Stomach (tissue), 8 donors: ENCODE measurements at regions not wholly inside any gene's neighbourhood (a gene's known extent, or its start where the extent isn't known, plus 50 kb on each side); places are given as distances from the start of the nearest gene placed in this dataset.

Experiments
- DNase-seq, 2 donors: peaks; one replicate each; pipeline versions ENCODE4 v3.0.0 to v3.0.0-alpha.2; 2013 to 2019
- H3K27ac ChIP-seq, 5 donors: fragments of 200-600 bp in 4 of 5; sonication (generic) in 4 of 5; one replicate each; pipeline ENCODE4 v1.5.1; 2013 to 2019; ENCODE audit warnings: mild to moderate bottlenecking in 1 of 5, moderate library complexity in 1 of 5
- H3K27me3 ChIP-seq, 3 donors: fragments of 200-600 bp; sonication (generic); one replicate each; pipeline ENCODE4 v1.5.1; 2017 to 2019; ENCODE audit warnings: mixed run types in 1 of 3
- H3K36me3 ChIP-seq, 4 donors: fragments of 200-600 bp; sonication (generic); 1 replicate in 3 of 4; 2 replicates in 1 of 4; pipeline ENCODE4 v1.5.1; 2016 to 2019
- H3K4me1 ChIP-seq, 4 donors: fragments of 200-600 bp; sonication (generic); one replicate each; pipeline ENCODE4 v1.5.1; 2016 to 2019
- H3K4me3 ChIP-seq, 4 donors: fragments of 200-600 bp; sonication (generic) in 3 of 4; one replicate each; pipeline ENCODE4 v1.5.1; 2016 to 2019; ENCODE audit warnings: mild to moderate bottlenecking in 1 of 4
- H3K9me3 ChIP-seq, 4 donors: fragments of 200-600 bp; sonication (generic); one replicate each; pipeline ENCODE4 v1.5.1; 2016 to 2019
- EP300 ChIP-seq: sonication (generic); formaldehyde crosslinking; IDR thresholded peaks from one replicate; pipeline ENCODE4 v1.6.1; 2017; ENCODE audit warnings: antibody characterized with exemption
- POLR2A ChIP-seq, 4 donors: fragments of 450-650 bp; IDR thresholded peaks; one replicate each; pipeline ENCODE4 v1.6.1; 2016; ENCODE audit warnings: antibody characterized with exemption in 4 of 4, control low read depth in 2 of 4, mild to moderate bottlenecking in 1 of 4, moderate library complexity in 1 of 4
- POLR2AphosphoS5 ChIP-seq, 3 donors: sonication (generic); formaldehyde crosslinking; IDR thresholded peaks; one replicate each; pipeline ENCODE4 v1.6.1; 2016; ENCODE audit warnings: antibody characterized with exemption in 3 of 3
- WGBS, 5 donors: extraction: QIAGEN DNeasy Blood & Tissue Kit in 3 of 5; methylation state at CpG; one replicate each; pipeline versions ENCODE4 v1.1.5 to v1.1.7; 2013 to 2018; 5-methylcytosine and 5-hydroxymethylcytosine counted together
- intact Hi-C: fragments of 100-400 bp; cut with DNase I; formaldehyde crosslinking; loops from one replicate; pipeline ENCODE4 v1.15.1; 2023; ENCODE audit warnings: low total_unique reads
- TF ChIP-seq, protein P1 (sequence below), 7 experiments: fragments of 450-650 bp in 4 of 7; fragments of 200-600 bp in 3 of 7; sonication (generic) in 3 of 7; IDR thresholded peaks; one replicate each; pipeline ENCODE4 v1.5.1; 2016 to 2019; ENCODE audit warnings: antibody characterized with exemption in 7 of 7, control low read depth in 2 of 7, mild to moderate bottlenecking in 1 of 7
- donor health status: healthy with polysubstance abuse.
- donor health status: Bipolar disorder and iron deficiency.
- donor health status: healthy.

DNA sequence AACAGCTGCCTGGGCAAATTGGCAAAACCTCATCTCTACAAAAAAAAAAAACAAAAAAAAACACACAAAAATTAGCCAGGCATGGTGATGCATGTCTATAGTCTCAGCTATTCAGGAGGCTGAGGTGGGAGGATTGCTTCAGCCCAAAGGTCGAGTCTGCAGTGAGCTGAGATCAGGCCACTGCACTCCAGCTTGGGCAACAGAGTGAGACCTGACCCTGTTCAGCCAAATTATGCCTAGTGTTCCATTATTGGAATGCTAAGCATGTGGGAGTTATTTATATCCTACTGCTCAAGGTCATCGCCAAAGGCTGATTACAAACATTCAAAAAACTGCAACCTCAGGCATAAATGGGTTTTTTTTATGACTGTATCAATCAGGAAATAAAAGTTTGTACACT lies 1251.0 kb upstream of the PCDH9 start:
- Histone ChIP-seq H3K27ac (no peak overlapping the region), H3K4me3 (no peak overlapping the region), H3K9me3 (no peaks in the 10 kb centered on the region), H3K27me3 (no peaks in the 10 kb centered on the region), H3K36me3 (no peaks in the 10 kb centered on the region), H3K4me1 (no peaks in the 10 kb centered on the region)
- DNase-seq = no peak
- TF ChIP-seq POLR2AphosphoS5 (IDR thresholded peaks at IDR 0.05) = no peak
- TF ChIP-seq POLR2A (IDR thresholded peaks at IDR 0.05) = no peak
- TF ChIP-seq EP300 = no peak
- TF ChIP-seq, protein P1, sequence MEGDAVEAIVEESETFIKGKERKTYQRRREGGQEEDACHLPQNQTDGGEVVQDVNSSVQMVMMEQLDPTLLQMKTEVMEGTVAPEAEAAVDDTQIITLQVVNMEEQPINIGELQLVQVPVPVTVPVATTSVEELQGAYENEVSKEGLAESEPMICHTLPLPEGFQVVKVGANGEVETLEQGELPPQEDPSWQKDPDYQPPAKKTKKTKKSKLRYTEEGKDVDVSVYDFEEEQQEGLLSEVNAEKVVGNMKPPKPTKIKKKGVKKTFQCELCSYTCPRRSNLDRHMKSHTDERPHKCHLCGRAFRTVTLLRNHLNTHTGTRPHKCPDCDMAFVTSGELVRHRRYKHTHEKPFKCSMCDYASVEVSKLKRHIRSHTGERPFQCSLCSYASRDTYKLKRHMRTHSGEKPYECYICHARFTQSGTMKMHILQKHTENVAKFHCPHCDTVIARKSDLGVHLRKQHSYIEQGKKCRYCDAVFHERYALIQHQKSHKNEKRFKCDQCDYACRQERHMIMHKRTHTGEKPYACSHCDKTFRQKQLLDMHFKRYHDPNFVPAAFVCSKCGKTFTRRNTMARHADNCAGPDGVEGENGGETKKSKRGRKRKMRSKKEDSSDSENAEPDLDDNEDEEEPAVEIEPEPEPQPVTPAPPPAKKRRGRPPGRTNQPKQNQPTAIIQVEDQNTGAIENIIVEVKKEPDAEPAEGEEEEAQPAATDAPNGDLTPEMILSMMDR (IDR thresholded peaks at IDR 0.05) = no peak
- 51 to 71% (median 57%) methylated on average over 2 of the region's 2 CpGs for WGBS, 5 donors
- intact Hi-C loops = no loop called here

DNA sequence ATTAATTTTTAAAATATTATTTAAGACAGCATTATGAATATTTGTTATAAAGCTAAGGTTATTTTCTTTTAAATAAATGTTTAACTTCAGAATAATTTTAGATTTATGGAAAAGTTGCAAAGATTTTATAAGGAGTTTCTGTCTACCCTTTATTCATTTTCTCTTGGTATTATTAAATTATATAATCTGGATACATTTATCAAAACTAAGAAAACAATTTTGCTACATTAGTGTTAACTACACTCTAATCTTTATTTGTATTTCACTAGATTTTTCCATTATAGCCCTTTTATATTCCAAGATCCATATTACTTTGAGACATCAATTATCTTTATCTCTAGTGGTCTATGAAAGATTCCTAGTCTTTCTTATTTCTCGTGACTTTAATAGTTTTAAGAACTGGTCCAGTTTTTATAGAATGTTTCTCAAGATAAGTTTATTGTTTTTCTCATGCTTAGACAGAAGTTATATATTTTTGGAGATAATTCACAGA lies 1243.7 kb upstream of the PCDH9 start:
- 59 to 78% (median 74%) methylated on average over 1 of the region's 1 CpG for WGBS, 5 donors
- H3K9me3 ChIP-seq = no peaks in the 10 kb centered on the region
- intact Hi-C loops = no loop called here

DNA sequence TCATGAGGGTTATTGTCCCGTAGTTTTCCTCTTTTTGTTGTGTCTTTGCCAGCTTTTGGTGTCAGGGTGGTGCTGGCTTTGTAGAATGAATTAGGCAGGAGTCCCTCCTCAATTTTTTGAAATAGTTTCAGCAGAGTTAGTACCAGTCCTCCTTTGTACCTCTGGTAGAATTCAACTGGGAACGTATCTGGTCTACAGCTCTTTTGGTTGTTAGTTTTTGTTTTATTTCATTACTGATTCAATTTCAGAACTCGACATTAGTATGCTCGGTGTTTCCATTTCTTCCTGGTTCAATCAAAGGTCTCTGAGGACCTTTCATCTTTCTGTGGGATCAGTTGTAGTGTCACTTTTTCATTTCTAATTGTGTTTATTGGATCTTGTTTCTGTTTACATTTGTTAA lies 1237.0 kb upstream of the PCDH9 start:
- 60 to 80% (median 65%) methylated on average over 4 of the region's 4 CpGs for WGBS, 5 donors
- intact Hi-C loops = no loop called here
- no peak for DNase-seq

More for the DNA sequence above, 1243.7 kb upstream of the PCDH9 start:
- H3K4me1 ChIP-seq = no peaks in the 10 kb centered on the region
- H3K27ac ChIP-seq = no peak overlapping the region
- DNase-seq = no peak
- no peaks in the 10 kb centered on the region for H3K27me3 ChIP-seq
- TF ChIP-seq, protein P1 (IDR thresholded peaks at IDR 0.05) = no peak
- TF ChIP-seq POLR2A (IDR thresholded peaks at IDR 0.05) (no peak), EP300 (no peak), POLR2AphosphoS5 (IDR thresholded peaks at IDR 0.05) (no peak)
- H3K4me3 ChIP-seq = no peak overlapping the region
- H3K36me3 ChIP-seq = no peaks in the 10 kb centered on the region

DNA sequence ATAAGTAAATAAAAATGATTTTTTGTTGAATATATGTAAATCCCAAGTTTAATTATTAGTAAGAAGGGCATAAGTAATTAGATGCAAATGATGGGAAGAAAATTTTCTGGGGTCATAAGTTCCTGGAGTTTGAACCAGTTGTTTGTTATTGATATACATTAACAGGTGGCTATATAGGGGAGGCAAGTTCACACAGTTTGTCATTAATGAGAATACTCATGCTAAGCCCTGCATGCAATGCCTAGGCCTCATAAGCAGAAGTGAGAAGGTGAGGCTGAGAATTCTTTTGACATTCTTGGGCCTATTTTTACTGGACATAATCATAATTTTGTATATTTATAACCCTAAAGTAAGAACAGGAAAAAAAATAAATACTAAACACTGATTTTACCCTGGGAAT lies 1210.7 kb upstream of the PCDH9 start:
- Histone ChIP-seq H3K27me3 (no peaks in the 10 kb centered on the region), H3K4me3 (no peak overlapping the region), H3K4me1 (no peaks in the 10 kb centered on the region), H3K27ac (no peak overlapping the region), H3K9me3 (peaks cover 0 to 8% (median 0%) of the 10 kb centered on the region in 4 donors), H3K36me3 (no peaks in the 10 kb centered on the region)
- intact Hi-C loops = no loop called here
- DNase-seq = no peak
- no peak for TF ChIP-seq POLR2A (IDR thresholded peaks at IDR 0.05)
- TF ChIP-seq POLR2AphosphoS5 (IDR thresholded peaks at IDR 0.05) = no peak
- TF ChIP-seq, protein P1 (IDR thresholded peaks at IDR 0.05) = no peak
- TF ChIP-seq EP300 = no peak

More for the DNA sequence above, 1237.0 kb upstream of the PCDH9 start:
- TF ChIP-seq POLR2A (IDR thresholded peaks at IDR 0.05) = no peak
- TF ChIP-seq, protein P1 (IDR thresholded peaks at IDR 0.05) = no peak
- no peak for TF ChIP-seq EP300
- TF ChIP-seq POLR2AphosphoS5 (IDR thresholded peaks at IDR 0.05) = no peak
- Histone ChIP-seq H3K4me1 (no peaks in the 10 kb centered on the region), H3K27me3 (no peaks in the 10 kb centered on the region), H3K36me3 (no peaks in the 10 kb centered on the region), H3K4me3 (no peak overlapping the region), H3K27ac (no peak overlapping the region), H3K9me3 (no peaks in the 10 kb centered on the region)
